ENCODE measurements at regions not wholly inside any gene's neighbourhood (a gene's known extent, or its start where the extent isn't known, plus 50 kb on each side); places are given as distances from the start of the nearest gene placed in this dataset.

DNA sequence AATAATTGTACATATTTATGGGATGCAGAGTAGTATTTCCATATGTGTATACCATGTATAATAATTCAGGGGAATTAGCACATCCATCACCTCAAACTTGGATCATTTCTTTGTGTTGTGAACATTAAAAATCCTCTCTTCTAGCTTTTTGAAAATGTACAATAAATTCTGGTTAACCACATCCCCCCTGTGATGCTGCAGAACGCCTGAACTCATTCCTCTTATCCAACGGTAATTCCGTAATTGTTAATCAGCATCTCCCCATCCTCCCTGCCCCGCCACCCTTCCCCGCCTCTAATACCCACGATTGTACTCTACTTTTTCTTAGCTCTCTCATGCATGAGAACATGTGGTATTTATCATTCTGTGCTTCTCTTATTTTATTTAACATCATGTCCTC is 127.7 kb upstream of the ANKRD55 start:
- H3K4me3 ChIP-seq (ENCODE audit: low read depth, low read length, poor library complexity, severe bottlenecking): no peak overlapping the region
- H3K9me3 ChIP-seq (ENCODE audit: low read depth, low read length, poor library complexity, severe bottlenecking): no peaks in the 10 kb centered on the region
- no peak overlapping the region for H3K27ac ChIP-seq (ENCODE audit: low read depth, low read length, poor library complexity, severe bottlenecking)
- no peaks in the 10 kb centered on the region for H3K4me1 ChIP-seq (ENCODE audit: insufficient read depth, low read length, poor library complexity, severe bottlenecking)
- ChIA-PET POLR2A (ENCODE audit: low non-redundant PET) (no interaction called here), CTCF (no interaction called here)
- intact Hi-C loops (cut with micrococcal nuclease; ENCODE audit: unreplicated experiment): no loop called here
- BruUV-seq (replicated peaks): no TSS peak
- DNase-seq (ENCODE audit: low spot score): no peak
- TF ChIP-seq, protein P1, sequence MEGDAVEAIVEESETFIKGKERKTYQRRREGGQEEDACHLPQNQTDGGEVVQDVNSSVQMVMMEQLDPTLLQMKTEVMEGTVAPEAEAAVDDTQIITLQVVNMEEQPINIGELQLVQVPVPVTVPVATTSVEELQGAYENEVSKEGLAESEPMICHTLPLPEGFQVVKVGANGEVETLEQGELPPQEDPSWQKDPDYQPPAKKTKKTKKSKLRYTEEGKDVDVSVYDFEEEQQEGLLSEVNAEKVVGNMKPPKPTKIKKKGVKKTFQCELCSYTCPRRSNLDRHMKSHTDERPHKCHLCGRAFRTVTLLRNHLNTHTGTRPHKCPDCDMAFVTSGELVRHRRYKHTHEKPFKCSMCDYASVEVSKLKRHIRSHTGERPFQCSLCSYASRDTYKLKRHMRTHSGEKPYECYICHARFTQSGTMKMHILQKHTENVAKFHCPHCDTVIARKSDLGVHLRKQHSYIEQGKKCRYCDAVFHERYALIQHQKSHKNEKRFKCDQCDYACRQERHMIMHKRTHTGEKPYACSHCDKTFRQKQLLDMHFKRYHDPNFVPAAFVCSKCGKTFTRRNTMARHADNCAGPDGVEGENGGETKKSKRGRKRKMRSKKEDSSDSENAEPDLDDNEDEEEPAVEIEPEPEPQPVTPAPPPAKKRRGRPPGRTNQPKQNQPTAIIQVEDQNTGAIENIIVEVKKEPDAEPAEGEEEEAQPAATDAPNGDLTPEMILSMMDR (conservative IDR thresholded peaks at IDR 0.05; ENCODE audit: low read depth, low read length): no peak
- TF ChIP-seq EZH2 (IDR thresholded peaks at IDR 0.05; ENCODE audit: borderline replicate concordance, low read depth, low read length, poor library complexity, severe bottlenecking): no peak
- no peaks in the 10 kb centered on the region for H3K27me3 ChIP-seq (replicated peaks; ENCODE audit: insufficient read depth, low read depth, low read length, poor library complexity)
- H3K36me3 ChIP-seq (ENCODE audit: insufficient read depth, low read length, poor library complexity, severe bottlenecking): no peaks in the 10 kb centered on the region

GRCh38 chr5:56359809-56360685 is 126.9 kb upstream of the ANKRD55 start:
- intact Hi-C loops (cut with micrococcal nuclease; ENCODE audit: unreplicated experiment): no loop called here

DNA sequence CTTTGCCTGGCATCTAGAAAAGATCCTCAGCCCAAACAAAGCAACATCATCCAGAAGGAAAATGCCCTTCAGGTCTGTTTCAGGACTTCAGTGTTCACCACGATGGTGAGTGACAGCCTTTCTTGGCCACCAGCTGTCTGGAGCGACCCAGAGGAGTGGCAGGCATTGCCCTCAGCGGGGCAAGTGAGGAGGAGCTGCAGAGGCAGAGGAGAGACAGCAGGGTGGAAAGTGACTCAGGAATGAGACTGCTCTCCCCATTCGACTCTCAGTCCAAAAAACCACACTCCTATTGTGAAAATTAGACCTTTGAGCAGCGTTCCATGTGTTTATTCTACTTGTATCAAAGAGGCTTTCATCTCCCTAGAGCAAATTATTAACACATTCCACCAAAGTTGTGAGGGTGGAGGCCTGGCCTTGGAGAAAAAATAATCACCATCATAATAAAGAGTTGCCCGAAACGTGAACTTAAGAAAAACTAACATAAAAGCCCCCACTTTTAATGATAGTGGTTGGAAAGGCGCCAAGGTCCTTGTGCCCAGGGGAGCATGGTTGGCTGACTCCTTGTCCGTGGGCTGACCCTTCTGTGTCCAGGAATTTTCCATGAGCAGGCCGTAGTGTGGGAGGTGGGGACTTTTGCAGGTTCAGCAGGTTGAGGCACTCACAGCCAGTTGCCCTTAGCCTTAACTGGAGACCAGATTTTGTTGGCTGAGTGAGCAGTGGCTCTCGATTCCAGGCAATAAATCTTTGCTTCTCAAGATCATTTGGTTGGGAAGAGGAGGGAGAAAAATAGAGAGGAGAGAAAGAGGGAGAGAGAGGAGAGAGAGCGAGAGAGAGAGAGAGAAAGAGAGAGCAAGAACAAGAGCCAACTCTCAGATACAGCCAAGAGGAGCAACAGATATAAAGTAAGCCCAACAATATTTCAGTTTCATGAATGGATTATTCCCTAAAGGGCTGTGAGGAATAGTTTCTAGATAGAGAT is 125.9 kb upstream of the ANKRD55 start:
- no peaks in the 10 kb centered on the region for H3K9me3 ChIP-seq (ENCODE audit: low read depth, low read length, poor library complexity, severe bottlenecking)
- no peaks in the 10 kb centered on the region for H3K36me3 ChIP-seq (ENCODE audit: insufficient read depth, low read length, poor library complexity, severe bottlenecking)
- no peaks in the 10 kb centered on the region for H3K4me1 ChIP-seq (ENCODE audit: insufficient read depth, low read length, poor library complexity, severe bottlenecking)
- no peaks in the 10 kb centered on the region for H3K27me3 ChIP-seq (replicated peaks; ENCODE audit: insufficient read depth, low read depth, low read length, poor library complexity)
- TF ChIP-seq, protein P1 (conservative IDR thresholded peaks at IDR 0.05; ENCODE audit: low read depth, low read length): no peak
- no peak for TF ChIP-seq EZH2 (IDR thresholded peaks at IDR 0.05; ENCODE audit: borderline replicate concordance, low read depth, low read length, poor library complexity, severe bottlenecking)
- H3K4me3 ChIP-seq (ENCODE audit: low read depth, low read length, poor library complexity, severe bottlenecking): no peak overlapping the region
- ChIA-PET CTCF (no interaction called here), POLR2A (ENCODE audit: low non-redundant PET) (no interaction called here)
- no TSS peak for BruUV-seq (replicated peaks)
- intact Hi-C loops (cut with micrococcal nuclease; ENCODE audit: unreplicated experiment): no loop called here
- H3K27ac ChIP-seq (ENCODE audit: low read depth, low read length, poor library complexity, severe bottlenecking): no peak overlapping the region
- DNase-seq (ENCODE audit: low spot score): no peak

More at GRCh38 chr5:56359809-56360685, 126.9 kb upstream of the ANKRD55 start:
- ChIA-PET POLR2A (ENCODE audit: low non-redundant PET) (no interaction called here), CTCF (no interaction called here)
- Histone ChIP-seq H3K27me3 (replicated peaks; ENCODE audit: insufficient read depth, low read depth, low read length, poor library complexity) (no peaks in the 10 kb centered on the region), H3K4me3 (ENCODE audit: low read depth, low read length, poor library complexity, severe bottlenecking) (no peak overlapping the region), H3K9me3 (ENCODE audit: low read depth, low read length, poor library complexity, severe bottlenecking) (no peaks in the 10 kb centered on the region), H3K36me3 (ENCODE audit: insufficient read depth, low read length, poor library complexity, severe bottlenecking) (no peaks in the 10 kb centered on the region), H3K4me1 (ENCODE audit: insufficient read depth, low read length, poor library complexity, severe bottlenecking) (no peaks in the 10 kb centered on the region), H3K27ac (ENCODE audit: low read depth, low read length, poor library complexity, severe bottlenecking) (no peak overlapping the region)
- TF ChIP-seq EZH2 (IDR thresholded peaks at IDR 0.05; ENCODE audit: borderline replicate concordance, low read depth, low read length, poor library complexity, severe bottlenecking): no peak
- TF ChIP-seq, protein P1 (conservative IDR thresholded peaks at IDR 0.05; ENCODE audit: low read depth, low read length): no peak
- DNase-seq (ENCODE audit: low spot score): no peak
- BruUV-seq (replicated peaks): no TSS peak
